ENCODE measurements at regions not wholly inside any gene's neighbourhood (a gene's known extent, or its start where the extent isn't known, plus 50 kb on each side); places are given as distances from the start of the nearest gene placed in this dataset.

DNA sequence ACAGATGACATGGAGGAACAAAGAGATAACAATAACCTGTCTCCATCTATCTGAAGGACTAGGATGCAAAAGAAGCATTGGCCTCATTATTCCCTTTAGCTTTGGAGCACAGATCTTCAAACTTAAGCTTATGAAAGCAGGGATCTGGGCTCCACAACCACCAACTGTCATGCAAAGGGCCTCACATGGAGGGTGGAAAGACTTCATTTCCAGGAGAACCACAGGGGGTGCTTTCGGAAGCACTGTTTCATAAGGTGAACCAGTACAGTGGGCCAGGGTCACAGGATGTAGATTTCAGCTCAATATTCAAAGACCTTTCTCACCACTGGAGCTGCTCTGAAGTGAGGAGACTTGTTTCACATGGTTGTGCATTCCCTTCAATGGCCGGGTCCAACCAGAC is 55.1 kb upstream of the MYB start:
- TF ChIP-seq, protein P1, sequence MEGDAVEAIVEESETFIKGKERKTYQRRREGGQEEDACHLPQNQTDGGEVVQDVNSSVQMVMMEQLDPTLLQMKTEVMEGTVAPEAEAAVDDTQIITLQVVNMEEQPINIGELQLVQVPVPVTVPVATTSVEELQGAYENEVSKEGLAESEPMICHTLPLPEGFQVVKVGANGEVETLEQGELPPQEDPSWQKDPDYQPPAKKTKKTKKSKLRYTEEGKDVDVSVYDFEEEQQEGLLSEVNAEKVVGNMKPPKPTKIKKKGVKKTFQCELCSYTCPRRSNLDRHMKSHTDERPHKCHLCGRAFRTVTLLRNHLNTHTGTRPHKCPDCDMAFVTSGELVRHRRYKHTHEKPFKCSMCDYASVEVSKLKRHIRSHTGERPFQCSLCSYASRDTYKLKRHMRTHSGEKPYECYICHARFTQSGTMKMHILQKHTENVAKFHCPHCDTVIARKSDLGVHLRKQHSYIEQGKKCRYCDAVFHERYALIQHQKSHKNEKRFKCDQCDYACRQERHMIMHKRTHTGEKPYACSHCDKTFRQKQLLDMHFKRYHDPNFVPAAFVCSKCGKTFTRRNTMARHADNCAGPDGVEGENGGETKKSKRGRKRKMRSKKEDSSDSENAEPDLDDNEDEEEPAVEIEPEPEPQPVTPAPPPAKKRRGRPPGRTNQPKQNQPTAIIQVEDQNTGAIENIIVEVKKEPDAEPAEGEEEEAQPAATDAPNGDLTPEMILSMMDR (IDR thresholded peaks at IDR 0.05; ENCODE audit: low read depth, low read length, poor library complexity, severe bottlenecking): no peak
- no peak for TF ChIP-seq EZH2phosphoT487 (IDR thresholded peaks at IDR 0.05; ENCODE audit: borderline replicate concordance, low read length)

Measured in DOHH2 (cell line).